GM18907 (cell line): ENCODE measurements at regions not wholly inside any gene's neighbourhood (a gene's known extent, or its start where the extent isn't known, plus 50 kb on each side); places are given as distances from the start of the nearest gene placed in this dataset.
"Not testable (repeated sequence)": the region's sequence is repeated elsewhere in the genome, so short reads cannot be mapped to it uniquely, and the experiment has no call there.

Experiments used
- ATAC-seq: cut with Tn5 transposase; IDR thresholded peaks from one replicate; pipeline ENCODE4 v1.9.1; 2021; ENCODE audit warnings: mild to moderate bottlenecking, moderate library complexity; ENCODE audit not compliant: unreplicated experiment

- ATAC-seq: no peak
Measured at GRCh38 chr10:28387140-28387539, 84.3 kb upstream of the MPP7 start.

- ATAC-seq: no peak
Measured at GRCh38 chr10:28391283-28391682, 88.4 kb upstream of the MPP7 start.

DNA sequence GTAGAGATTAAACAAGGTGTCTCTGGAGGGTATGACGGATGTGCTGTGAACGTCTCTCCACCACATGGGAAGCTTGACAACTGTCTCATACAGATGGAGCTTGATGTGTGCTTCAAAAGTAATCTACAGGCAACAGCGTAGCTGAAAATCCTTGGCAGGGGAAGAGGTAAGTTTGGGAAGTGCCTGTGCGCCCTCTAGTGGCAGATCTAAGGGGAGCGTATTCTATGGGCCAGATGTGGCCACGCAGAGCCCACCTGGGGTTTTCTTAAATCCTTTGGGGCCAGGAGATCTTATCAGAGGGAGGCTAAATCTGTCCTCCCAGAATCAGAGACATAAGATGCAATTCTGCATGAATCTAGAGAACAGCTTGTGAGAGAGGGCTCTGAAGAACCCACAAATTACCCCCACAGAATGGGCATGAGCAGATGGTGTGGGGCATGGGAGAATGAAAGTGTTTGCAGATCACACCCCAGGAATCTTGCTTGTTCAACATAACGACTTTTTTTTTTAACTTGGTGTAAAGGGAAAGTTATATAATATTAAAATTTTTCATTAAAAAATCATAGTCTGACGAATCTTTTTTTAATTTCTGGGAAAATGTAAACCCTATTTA is 91.2 kb upstream of the MPP7 start:
- ATAC-seq: peak; percentile 78

- no peak for ATAC-seq
Measured at GRCh38 chr10:28396331-28396730, 93.5 kb upstream of the MPP7 start.

DNA sequence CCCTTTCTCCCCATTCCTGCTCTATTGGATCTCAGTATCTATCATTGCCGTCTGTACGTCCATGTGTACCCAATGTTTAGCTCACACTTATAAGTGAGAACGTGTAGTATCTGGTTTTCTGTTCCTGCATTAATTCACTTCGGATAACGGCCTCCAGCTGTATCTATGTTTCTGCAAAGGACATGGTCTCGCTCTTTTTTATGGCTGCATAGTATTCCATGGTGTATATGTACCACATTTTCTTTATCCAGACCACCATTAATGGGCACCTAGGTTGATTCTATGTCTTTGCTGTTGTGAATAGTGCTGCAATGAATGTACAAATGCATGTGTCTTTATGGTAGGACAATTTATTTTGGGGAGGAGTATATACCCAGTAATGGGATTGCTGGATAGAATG is 94.4 kb upstream of the MPP7 start:
- ATAC-seq: no peak

DNA sequence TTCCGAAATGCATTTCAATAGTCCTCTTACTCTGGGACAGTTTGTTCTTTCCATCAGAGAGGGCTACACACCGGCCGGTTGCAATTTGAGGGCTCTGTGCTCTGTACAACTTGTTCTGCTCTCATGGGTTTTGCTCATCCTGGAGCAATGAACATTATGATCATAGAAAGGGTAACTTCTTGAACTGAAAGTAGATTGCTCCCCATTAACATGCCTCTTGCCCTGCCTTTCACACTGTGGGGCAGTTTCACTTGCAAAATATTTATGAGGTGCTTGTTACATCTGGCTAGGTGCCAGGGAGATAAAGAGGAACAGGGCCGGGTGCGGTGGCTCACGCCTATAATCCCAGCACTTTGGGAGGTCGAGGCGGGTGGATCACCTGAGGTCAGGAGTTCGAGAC is 97.3 kb upstream of the MPP7 start:
- no peak for ATAC-seq

DNA sequence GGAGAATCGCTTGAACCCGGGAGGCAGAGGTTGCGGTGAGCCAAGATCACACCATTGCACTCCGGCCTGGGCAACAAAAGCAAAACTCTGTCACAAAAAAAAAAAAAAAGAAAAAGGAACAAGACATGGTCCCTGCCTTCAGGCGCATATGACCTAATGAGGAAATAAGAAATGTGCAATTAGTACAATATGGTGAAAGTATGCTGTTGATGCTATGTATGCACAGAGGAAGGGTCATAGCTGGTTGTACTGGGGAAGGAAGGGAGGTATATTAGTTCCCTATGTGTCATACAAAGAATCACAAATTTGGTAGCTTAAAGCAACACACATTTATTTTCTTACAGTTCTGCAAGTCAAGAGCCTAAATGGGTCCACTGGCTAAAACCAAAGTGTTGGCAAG is 97.8 kb upstream of the MPP7 start:
- no peak for ATAC-seq

DNA sequence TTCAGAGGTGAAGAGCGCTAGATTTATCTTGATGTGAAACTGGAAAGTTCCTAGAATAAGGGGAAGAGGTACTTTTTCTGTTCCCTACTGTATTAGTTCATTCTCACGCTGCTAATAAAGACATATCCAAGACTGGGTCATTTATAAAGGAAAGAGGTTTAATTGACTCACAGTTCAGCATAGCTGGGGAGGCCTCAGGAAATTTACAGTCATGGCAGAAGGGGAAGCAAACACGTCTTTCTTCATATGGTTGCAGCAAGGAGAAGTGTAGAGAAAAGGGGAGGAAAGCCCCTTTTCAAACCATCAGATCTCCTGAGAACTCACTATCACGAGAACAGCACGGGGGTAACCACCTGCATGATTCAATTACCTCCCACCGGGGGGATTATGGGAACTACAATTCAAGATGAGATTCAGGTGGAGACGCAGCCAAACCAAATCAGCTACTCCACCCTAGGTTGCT is 99.8 kb upstream of the MPP7 start:
- not testable (repeated sequence) for ATAC-seq

- no peak for ATAC-seq
Measured at GRCh38 chr10:28403090-28403489, 100.2 kb upstream of the MPP7 start.

DNA sequence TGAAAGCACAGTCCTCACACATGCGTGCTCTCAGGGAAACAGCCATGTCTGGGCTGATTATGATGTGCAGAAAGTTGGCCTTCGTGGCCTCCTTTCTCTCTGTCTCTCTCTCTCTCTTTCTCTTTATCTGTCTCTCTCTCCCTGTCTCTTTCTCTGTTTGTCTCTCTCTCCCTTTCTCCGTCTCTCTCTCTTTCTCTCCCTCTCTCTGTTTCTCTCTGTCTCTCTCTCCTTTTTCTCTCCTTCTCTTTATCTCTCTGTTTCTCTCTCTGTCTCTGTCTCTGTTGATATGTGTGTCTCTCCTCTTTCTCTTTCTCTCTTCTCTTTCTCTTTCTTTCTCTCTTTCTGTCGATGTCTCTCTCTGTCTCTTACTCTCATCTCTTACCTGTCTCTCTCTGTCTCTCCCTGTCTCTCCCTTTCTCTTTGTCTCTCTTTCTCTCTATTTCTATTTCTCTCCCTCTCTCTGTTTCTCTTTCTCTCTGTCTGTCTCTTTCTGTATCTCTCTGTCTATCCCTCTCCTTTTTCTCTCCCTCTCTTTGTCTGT is 105.4 kb upstream of the MPP7 start:
- ATAC-seq: no peak

GRCh38 chr10:28410420-28411135 is 107.7 kb upstream of the MPP7 start:
- no peak for ATAC-seq

DNA sequence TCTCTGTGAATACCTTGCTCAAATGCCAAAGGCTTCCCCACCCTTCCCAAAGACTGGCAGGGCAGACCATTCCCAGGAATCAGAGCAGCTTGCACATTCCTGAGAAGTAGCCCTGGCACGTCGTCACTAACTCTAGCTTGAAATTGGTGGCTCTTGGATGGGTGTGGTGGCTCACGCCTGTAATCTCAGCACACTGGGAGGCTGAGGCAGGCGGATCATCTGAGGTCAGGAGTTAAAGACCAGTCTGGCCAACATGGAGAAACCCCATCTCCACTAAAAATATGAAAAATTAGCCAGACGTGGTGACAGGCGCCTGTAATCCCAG is 108.2 kb upstream of the MPP7 start:
- no peak for ATAC-seq

GRCh38 chr10:28411648-28412047 is 108.8 kb upstream of the MPP7 start:
- ATAC-seq: peak; percentile 59

DNA sequence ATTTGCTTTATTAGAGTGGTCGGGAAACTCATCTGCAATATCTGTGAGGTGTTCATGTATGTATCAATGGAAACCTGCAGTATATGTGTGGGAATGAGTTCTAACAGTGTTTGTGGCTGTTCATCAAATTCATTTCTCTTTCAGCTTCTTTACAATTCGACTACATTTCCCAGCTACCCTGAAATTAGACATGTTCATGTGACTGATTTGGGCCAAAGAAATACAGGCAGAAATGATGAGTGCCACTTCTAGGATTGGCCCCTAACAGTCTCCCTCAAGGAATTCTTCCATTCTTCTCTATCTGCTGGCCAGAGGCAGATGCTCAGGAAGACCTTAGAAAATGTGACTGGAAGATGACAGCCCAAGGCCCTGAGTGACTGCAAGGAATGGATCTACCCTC is 114.8 kb upstream of the WAC start:
- no peak for ATAC-seq

GRCh38 chr10:28425422-28425821 is 107.5 kb upstream of the WAC start:
- ATAC-seq: no peak

DNA sequence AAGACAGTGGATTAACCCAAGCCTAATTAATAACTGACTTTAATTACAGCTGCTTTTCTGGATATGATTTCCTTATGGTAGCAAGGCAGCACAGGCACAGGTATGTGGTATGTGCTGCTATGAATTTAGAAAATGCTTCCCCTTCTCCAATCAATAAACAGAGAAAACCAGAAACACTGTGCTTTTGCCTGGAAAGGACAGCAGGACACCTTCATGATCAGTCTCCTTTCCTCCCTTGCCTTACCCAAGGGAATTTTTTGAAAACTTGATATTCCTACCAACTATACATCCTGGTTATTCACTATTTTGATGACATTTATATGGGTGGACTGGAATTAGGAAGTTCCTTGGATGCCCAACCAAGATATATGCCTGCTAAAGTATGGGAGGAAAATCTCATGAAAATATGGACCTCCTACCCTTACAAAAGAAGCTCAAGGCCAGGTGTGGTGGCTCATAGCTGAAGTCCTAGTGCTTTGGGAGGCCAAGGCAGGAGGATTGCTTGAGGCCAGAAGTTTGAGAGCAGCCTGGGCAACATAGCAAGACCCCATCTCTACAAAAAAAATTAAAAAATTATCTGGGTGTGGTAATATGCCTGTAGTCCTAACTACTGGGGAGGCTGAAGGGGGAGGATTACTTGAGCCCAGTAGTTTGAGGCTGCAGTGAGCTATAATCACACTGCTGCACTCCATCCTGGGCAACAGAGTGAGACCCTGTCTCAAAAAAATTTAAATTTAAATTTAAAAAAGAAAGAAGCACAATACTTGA is 106.3 kb upstream of the WAC start:
- no peak for ATAC-seq

- ATAC-seq: no peak
Measured at GRCh38 chr10:28427376-28427775, 105.5 kb upstream of the WAC start.

GRCh38 chr10:28429045-28429444 is 103.9 kb upstream of the WAC start:
- no peak for ATAC-seq

DNA sequence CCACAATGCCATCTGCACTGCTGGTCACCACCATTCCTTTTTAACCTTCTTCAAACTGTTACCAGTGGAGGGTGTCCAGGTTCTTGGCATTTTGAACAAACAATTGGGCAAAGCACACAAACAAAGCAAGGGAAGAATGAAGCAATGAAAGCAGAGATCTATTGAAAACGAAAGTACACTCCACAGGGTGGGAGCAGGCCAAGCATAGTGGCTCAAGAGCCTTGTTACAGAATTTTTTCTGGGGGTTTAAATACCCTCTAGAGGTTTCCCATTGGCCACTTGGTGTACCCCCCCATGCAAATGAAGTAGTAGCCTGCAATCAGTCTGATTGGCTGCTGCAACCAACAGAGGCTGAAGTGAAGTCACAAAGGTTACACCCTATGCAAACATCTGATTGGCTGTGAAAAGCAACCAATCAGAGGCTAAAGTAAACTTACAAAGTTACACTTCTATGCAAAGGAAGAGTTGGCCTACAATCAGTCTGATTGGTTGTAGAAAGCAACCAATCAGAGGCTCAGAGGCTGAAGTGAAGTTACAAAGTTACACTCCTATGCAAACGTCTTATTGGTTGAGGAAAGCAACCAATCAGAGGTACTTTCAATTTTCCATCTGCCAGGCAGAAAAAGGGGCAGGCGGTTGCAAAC is 103.2 kb upstream of the WAC start:
- ATAC-seq: no peak

- no peak for ATAC-seq
Measured at GRCh38 chr10:28431139-28431538, 101.8 kb upstream of the WAC start.

DNA sequence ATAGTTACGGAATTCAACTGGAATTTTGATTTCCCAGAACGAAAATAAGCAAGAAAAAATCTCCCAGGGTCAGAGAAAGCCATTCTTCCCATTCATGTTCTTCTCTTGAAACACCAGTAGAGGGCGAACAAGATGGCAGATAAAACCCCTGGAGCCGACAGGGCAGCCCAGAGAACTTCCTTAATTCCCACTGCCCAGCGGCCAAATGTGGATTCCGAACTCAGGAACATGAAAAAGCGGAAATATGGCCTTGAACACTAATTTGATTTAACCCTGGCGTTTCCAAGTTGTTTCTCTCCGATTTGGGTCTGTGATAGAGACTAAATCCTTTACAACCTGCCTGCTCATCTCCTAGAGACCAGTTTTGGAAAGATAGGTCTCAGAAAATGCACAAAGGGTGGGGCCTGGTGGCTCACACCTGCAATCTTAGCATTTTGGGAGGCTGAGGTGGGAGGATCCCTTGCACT is 100.7 kb upstream of the WAC start:
- ATAC-seq: no peak
